BE2C (cell line): ENCODE measurements at regions not wholly inside any gene's neighbourhood (a gene's known extent, or its start where the extent isn't known, plus 50 kb on each side); places are given as distances from the start of the nearest gene placed in this dataset.

Experiments
- DNase-seq: peaks from one replicate; pipeline ENCODE4 v3.0.0-alpha.2; 2020
- H3K27me3 ChIP-seq: fragments of 250-450 bp; sonication (Bioruptor Pico); 2 replicates; pipeline ENCODE4 v1.5.1; 2020; ENCODE audit warnings: mild to moderate bottlenecking
- H3K36me3 ChIP-seq: fragments of 250-450 bp; sonication (Bioruptor Pico); 2 replicates; pipeline ENCODE4 v1.5.1; 2020; ENCODE audit warnings: mild to moderate bottlenecking
- H3K4me1 ChIP-seq: fragments of 250-450 bp; sonication (Bioruptor Pico); 2 replicates; pipeline ENCODE4 v1.5.1; 2020
- H3K4me3 ChIP-seq: 2 replicates; pipeline ENCODE4 v1.5.1; 2011; ENCODE audit warnings: low read depth, low read length
- H3K9me3 ChIP-seq: fragments of 250-450 bp; sonication (Bioruptor Pico); 2 replicates; pipeline ENCODE4 v1.5.1; 2020
- CTCF ChIP-seq: IDR thresholded peaks from 2 replicates; pipeline ENCODE4 v1.5.1; 2012; ENCODE audit warnings: mild to moderate bottlenecking, low read depth, low read length

GRCh38 chr16:54780266-54780665, 150.4 kb upstream of the IRX5 start:
- no peaks in the 10 kb centered on the region for H3K4me1 ChIP-seq
- no peak for DNase-seq
- H3K9me3 ChIP-seq, result no peaks in the 10 kb centered on the region
- no peak for TF ChIP-seq CTCF
- no peaks in the 10 kb centered on the region for H3K36me3 ChIP-seq
- H3K27me3 ChIP-seq, result no peaks in the 10 kb centered on the region; the same call in 1 of the 2 replicates
- no peak overlapping the region for H3K4me3 ChIP-seq

- Histone ChIP-seq H3K4me3 (no peak overlapping the region), H3K27me3 (no peaks in the 10 kb centered on the region; the same call in 1 of the 2 replicates), H3K9me3 (no peaks in the 10 kb centered on the region), H3K4me1 (no peaks in the 10 kb centered on the region), H3K36me3 (no peaks in the 10 kb centered on the region)
- DNase-seq, result no peak
- TF ChIP-seq CTCF, result no peak
These were observed 151.1 kb upstream of the IRX5 start for GRCh38 chr16:54779549-54779948.

GRCh38 chr16:54774768-54775167, 155.9 kb upstream of the IRX5 start:
- H3K27me3 ChIP-seq, result peaks cover 14% of the 10 kb centered on the region
- H3K36me3 ChIP-seq, result no peaks in the 10 kb centered on the region
- no peak for DNase-seq
- no peaks in the 10 kb centered on the region for H3K4me1 ChIP-seq
- no peak for TF ChIP-seq CTCF
- no peaks in the 10 kb centered on the region for H3K9me3 ChIP-seq
- no peak overlapping the region for H3K4me3 ChIP-seq

- DNase-seq, result no peak
- Histone ChIP-seq H3K4me1 (no peaks in the 10 kb centered on the region), H3K27me3 (peaks cover 14% of the 10 kb centered on the region), H3K36me3 (no peaks in the 10 kb centered on the region), H3K4me3 (no peak overlapping the region), H3K9me3 (no peaks in the 10 kb centered on the region)
- no peak for TF ChIP-seq CTCF
These were observed 158.3 kb upstream of the IRX5 start for GRCh38 chr16:54772400-54772799.

GRCh38 chr16:54766355-54766754, 164.3 kb upstream of the IRX5 start:
- no peaks in the 10 kb centered on the region for H3K36me3 ChIP-seq
- no peaks in the 10 kb centered on the region for H3K4me1 ChIP-seq
- H3K27me3 ChIP-seq, result no peaks in the 10 kb centered on the region; the same call in none of the 2 replicates
- no peak for DNase-seq
- no peaks in the 10 kb centered on the region; the same call in 1 of the 2 replicates for H3K9me3 ChIP-seq
- TF ChIP-seq CTCF, result no peak
- H3K4me3 ChIP-seq, result no peak overlapping the region

GRCh38 chr16:54750249-54750648, 180.4 kb upstream of the IRX5 start:
- Histone ChIP-seq H3K9me3 (no peaks in the 10 kb centered on the region), H3K36me3 (no peaks in the 10 kb centered on the region), H3K27me3 (peaks cover 3% of the 10 kb centered on the region; the same call in 1 of the 2 replicates), H3K4me3 (no peak overlapping the region), H3K4me1 (no peaks in the 10 kb centered on the region)
- DNase-seq, result no peak
- no peak for TF ChIP-seq CTCF
